ENCODE measurements at regions not wholly inside any gene's neighbourhood (a gene's known extent, or its start where the extent isn't known, plus 50 kb on each side); places are given as distances from the start of the nearest gene placed in this dataset.

DNA sequence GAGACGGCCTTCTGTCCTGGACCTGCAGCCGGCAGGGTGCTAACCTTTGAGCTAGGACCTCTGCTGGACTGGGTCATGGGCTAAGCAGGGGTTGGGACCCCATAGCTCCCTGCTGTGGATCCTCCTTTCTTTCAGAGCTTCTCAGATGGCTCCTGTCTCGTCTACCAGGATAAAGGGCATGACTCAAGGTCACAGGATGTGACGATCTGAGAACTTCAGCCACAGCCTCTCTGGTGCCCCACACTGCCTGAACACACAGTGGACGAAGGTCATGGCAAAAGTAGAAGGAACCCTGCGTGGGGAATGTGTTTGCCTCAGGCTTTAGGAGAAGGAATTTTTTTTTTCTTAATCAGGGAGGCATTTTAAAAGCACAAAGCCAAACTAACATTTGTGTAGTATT is 196.7 kb downstream of the TRIM29 start:
- FAIRE-seq (no peak), DNase-seq (ENCODE audit: low spot score) (no peak)

- DNase-seq (ENCODE audit: low spot score): no peak
- no peak for FAIRE-seq
Observed at GRCh38 chr11:119940401-119940976, 197.4 kb downstream of the TRIM29 start.

DNA sequence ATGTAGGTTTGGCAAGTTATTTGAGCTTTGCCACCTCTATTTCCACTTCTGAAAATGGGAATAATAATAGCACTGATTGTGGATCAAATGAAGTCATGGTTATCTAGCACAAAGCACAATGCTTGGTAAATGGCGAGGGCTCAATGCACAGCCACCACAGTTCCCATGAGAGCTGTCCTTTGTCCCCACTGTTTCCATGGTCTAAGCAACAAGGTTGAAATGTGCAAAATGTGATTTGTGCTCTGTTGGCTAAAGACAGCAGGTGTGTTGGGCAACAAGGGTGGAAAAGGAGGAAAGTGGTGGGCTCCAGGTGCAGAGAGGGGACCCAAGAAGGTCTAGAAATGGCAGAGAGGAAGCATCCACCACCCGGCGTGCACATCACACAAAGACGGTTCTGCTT is 200.5 kb downstream of the TRIM29 start:
- DNase-seq (ENCODE audit: low spot score) (no peak), FAIRE-seq (no peak)

- no peak for FAIRE-seq
- DNase-seq (ENCODE audit: low spot score): no peak
Observed at GRCh38 chr11:119936426-119936825, 201.5 kb downstream of the TRIM29 start.

- DNase-seq (ENCODE audit: low spot score) (no peak), FAIRE-seq (no peak)
Observed at GRCh38 chr11:119935349-119935925, 202.5 kb downstream of the TRIM29 start.

- DNase-seq (ENCODE audit: low spot score) (no peak), FAIRE-seq (no peak)
Observed at GRCh38 chr11:119934866-119935265, 203.0 kb downstream of the TRIM29 start.

DNA sequence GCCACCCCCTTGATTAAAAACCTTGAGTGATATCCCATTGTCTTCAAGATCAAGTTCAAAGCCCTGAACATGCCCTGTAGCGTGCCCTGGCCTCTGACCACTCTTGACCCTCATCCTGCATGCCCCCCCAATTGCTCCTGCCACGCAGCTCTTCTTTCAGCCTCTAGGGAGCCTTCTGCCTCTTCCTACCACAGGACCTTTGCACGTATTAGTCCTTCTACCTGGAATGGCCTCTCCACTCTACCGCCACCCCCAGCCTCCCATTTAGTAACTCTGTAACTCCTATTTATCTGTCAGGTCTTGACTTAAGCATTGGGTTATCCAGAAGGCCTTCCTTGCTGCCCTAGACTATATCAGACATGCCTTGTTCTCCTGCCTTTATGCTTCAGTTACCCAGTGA is 203.6 kb downstream of the TRIM29 start:
- DNase-seq (ENCODE audit: low spot score) (no peak), FAIRE-seq (no peak)

DNA sequence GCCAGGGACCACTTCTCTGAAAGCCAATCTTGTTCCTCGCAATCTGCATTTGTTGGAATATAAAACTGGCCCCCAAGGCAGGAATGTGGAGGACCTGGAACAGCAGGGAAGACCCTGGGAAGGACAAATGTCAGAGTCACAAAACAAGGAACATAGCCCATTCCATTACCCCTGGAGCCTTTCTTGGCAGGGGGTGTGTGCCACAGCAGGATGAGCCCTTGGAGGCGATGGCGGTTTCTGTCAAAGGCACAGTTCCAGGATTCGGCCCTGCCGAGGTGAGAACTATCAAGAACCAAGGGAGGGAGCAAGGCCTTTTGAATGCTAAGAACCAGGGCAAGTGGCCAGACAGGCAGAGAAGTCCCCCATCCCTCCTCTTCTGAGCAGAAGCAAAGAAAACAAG is 204.3 kb downstream of the TRIM29 start:
- no peak for FAIRE-seq
- DNase-seq (ENCODE audit: low spot score): no peak

DNA sequence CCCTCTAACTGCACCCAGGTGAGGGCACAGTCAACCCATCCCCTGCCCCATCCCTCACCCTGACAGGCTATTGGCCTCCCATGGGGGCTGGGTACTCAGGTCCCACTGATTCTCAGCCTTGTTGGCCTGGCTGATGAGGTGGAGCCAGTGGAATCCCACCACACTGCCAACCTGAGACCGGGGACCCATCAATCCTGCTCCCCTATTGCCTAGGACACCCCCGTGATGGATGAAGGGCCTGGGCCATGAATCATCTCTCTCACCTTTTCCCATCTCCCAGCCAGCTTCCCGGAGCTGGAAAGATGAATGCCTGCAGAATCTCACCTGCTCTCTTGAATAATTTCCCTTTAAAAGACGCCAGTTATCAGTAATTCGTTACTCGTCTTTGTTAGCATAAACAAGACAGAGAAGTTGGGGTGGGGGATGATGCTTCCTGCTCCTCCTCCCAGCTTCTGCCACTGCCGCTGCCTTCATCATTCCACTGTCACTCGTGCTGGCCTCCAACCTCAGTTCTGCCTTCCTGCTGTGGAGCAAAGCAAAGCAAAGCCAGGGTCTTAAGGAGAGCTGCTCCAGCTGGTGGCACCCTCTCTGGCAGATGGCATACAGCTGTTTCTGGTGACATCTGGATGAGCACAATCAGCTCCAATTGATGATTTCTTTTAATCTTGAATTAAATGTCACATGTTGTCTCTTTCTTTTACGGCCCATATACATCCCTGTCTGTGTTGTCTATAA is 204.0 kb upstream of the NECTIN1 start:
- FAIRE-seq: no peak
- DNase-seq (ENCODE audit: low spot score): no peak

DNA sequence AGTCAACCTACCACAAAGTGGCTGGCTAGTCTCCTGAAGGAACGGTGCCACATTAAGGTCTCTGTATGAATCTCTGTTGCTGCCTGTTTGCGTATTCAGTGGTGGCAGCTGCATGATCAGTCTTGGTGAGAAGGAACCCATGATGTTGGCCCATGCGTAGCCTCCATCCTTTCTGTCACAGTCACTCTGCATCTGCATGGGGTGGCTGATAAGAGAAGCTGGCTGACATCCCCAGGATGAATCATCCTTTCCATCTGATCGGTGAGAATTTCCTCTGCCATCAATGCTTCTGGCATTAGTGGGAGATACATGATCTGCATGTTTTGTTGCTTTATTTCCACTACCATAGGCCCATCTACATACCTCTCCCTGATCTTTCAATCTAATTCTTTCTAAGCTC is 199.0 kb upstream of the NECTIN1 start:
- DNase-seq (ENCODE audit: low spot score) (no peak), FAIRE-seq (no peak)

- FAIRE-seq: no peak
- DNase-seq (ENCODE audit: low spot score): no peak
Observed at GRCh38 chr11:119924017-119924416, 195.0 kb upstream of the NECTIN1 start.

GRCh38 chr11:119921571-119921970 is 192.6 kb upstream of the NECTIN1 start:
- FAIRE-seq: no peak
- DNase-seq (ENCODE audit: low spot score): no peak

DNA sequence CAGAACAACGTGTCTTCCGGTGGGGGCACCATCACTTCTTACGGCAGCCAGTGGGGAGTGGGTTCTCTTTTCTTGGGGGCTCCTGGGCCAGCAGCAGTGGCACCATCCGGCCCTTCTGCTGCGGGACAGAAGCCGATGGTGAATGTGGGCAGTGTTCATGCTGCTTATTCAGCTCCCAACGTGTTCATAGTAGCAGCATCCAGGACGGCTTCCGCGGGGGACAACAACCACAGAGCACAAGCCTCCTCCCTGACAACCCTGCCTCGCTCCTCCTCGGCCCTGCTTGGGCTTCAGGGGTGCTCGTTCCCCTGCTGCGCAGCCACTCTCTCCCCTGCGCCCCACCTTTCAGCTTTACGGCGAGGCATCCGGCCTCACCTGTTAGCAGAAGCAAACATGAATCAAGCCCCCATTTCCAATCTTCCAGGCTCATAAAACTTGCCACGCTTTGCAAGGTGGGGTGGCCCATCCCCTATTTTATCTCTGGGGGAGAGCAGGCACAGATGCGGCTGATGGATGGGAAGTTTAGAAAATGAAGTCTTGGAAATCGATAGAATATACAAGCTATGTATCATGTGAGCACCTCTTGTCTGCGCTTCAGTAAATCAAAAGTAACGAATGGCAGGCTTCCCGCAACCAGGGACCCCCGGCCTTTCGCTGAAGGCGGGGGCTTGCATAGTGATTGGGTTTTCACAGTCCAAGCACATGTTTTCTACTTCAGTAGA is 191.8 kb upstream of the NECTIN1 start:
- FAIRE-seq: no peak
- no peak for DNase-seq (ENCODE audit: low spot score)

DNA sequence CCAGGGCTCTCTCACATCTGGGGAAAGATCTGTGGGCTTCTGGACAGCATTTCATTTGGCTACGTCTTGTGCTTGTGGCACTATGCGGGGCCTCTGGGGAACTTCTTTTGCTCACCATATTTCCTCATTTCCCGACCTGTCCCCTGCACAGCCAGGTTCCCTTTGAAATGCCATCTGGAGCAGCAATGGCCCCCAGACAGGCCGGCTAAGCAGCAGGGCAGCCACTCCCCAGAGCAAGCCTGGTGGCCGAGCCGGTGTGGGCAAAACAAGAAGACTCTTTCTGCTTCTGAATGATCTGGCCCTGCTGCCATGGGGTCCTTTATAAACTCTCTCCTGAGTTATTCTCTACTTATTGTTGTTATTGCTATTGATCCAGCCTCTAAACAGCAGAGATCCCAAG is 190.7 kb upstream of the NECTIN1 start:
- no peak for DNase-seq (ENCODE audit: low spot score)
- FAIRE-seq: no peak

GRCh38 chr11:119918347-119918746 is 189.3 kb upstream of the NECTIN1 start:
- DNase-seq (ENCODE audit: low spot score) (no peak), FAIRE-seq (no peak)

- FAIRE-seq: no peak
- no peak for DNase-seq (ENCODE audit: low spot score)
Observed at GRCh38 chr11:119916568-119916967, 187.6 kb upstream of the NECTIN1 start.

- no peak for FAIRE-seq
- no peak for DNase-seq (ENCODE audit: low spot score)
Observed at GRCh38 chr11:119912229-119912628, 183.2 kb upstream of the NECTIN1 start.

- FAIRE-seq (no peak), DNase-seq (ENCODE audit: low spot score) (no peak)
Observed at GRCh38 chr11:119910650-119911049, 181.7 kb upstream of the NECTIN1 start.

DNA sequence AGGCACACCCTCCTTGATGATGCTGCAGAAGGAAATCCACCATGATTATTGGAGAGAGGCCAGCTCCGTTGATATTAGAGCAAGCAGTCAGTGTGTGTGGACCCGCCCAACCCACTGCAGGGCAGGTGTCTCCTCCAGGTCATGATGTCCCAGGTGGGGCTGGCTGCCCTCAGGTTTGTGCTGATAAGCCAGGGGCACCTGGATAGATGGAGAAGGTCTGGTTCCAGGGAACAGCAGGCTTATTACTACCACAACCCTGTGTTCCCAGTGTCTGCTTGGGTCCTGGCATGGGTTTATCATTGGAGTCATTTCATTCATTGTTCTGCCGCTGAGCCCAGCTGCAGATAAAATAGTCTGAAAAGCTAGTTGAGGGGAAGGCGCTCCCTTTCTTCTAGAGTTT is 181.1 kb upstream of the NECTIN1 start:
- FAIRE-seq (no peak), DNase-seq (ENCODE audit: low spot score) (no peak)

DNA sequence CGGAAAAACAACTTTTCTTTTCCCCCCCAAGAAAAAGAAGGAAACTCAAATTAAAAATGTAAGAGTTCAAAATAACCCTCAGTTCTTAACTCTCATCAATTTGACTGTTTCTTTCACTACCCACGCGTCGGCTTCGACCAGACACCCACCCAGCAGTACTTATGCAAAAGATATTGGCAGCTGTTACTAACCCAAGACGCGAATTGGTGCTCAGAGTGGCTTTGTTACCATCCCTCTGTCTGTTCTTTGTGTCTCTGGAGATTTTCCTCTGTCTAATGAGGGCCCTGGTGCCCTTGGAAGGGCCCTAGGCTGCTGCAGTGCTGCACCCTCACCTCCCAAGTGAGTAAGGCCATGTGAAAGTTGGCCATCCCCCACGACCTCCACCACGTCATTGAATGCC is 180.5 kb upstream of the NECTIN1 start:
- no peak for DNase-seq (ENCODE audit: low spot score)
- FAIRE-seq: no peak

- no peak for FAIRE-seq
- no peak for DNase-seq (ENCODE audit: low spot score)
Observed at GRCh38 chr11:119909077-119909476, 180.1 kb upstream of the NECTIN1 start.

DNA sequence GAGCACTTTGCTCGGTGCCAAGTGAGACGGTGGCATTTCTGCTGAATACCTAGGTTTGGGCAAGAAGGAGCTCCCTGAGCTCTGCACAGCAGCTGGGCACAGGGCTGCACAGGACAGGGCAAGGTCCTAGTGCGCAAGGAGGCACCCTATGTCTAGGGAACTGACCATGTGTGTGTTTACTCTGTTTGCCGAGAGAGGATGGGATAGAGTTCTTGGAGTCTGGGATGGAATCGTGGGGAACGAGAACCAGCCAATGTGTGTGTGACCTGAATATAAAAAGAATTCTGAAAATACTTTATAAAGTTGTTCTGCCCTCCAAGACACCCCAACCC is 179.5 kb upstream of the NECTIN1 start:
- DNase-seq (ENCODE audit: low spot score) (no peak), FAIRE-seq (no peak)

Measured in RCC 7860 (cell line).